ENCODE measurements at regions not wholly inside any gene's neighbourhood (a gene's known extent, or its start where the extent isn't known, plus 50 kb on each side); places are given as distances from the start of the nearest gene placed in this dataset.

GRCh38 chr12:28800129-28800528 is 348.9 kb upstream of the FAR2 start:
- TF ChIP-seq CTCF (IDR thresholded peaks at IDR 0.05): no peak
- TF ChIP-seq EZH2 (IDR thresholded peaks at IDR 0.05): no peak
